ENCODE measurements at regions not wholly inside any gene's neighbourhood (a gene's known extent, or its start where the extent isn't known, plus 50 kb on each side); places are given as distances from the start of the nearest gene placed in this dataset.

DNA sequence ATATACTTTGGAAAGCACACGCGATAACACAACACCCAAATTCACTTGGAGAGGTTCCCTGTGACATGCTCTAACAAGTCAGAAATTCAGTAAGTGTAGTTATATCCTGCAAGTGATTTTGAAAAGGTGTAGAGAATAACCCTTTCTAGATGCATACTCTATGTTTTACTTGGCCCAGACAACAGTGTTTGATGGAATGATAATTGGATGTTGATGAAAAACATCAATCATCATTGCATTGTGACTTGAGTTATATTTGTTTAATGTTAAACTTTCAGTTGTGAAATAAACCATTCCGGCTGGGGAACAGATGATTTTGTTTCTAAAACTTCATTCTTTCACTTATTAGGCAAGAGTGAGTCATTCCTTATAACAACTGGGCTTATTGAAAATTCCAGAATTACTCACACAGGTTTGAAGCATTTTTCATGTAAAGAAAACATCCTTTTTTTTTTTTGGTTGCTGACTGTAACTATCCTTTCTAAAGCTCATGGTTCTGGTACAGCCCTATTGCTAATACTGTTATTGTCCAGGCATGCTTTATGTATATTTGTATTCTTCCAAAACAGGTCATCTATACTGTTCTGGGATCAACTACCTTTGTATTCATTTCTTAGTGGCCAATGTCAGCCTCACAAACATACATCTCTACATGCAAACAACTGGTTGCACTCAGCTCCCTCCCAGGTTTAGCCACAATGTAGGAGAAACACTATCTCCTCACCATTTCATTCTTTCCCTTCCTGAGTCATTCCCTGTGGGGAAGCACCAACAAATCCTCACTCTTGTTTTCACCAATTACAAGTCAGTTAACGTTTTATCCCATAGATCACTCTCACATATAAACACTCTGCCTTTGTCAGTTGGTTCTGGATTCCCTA, 121.2 kb upstream of the LRIG3 start:
- DNase-seq (ENCODE audit: low spot score), result peak; percentile 63

DNA sequence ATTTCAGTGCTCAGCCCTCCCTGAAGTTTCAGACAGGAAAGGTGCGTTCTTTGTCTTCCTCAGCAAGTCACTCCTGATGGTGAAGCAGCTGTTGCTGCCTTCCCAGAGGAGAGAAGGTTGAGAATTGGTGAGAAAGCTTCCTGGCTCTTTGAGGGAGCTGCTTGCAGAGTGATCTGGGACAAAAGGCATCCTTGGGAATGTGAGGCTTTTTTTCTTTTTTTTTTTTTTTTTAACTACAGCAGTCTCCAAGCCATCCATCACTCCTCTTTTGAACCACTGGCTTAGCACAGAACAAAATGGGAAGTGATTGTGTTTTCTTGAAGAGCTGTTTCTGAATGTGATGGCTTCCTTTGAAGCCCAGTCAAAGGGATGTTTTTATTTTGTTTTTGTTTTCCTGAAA, 120.4 kb upstream of the LRIG3 start:
- peak; percentile 80 for DNase-seq (ENCODE audit: low spot score)

DNA sequence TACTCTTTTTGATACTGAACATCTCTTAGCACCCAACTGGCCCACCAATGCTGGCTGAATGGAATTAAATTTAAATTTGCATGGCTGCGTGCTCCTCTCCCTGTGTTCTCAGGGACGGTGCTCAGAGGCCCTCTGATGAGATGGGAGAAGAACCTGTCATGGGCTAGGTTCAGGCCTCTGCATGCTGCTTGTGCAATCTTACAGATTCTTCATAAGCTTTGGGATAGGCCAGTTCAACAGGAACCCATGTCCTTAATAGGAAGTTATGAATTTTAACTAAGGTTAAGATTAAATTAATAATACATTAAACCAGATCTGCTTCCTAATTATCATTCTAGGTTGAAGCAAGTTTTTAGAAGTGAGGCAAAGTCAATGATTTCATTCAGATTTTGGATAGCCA, 119.7 kb upstream of the LRIG3 start:
- no peak for DNase-seq (ENCODE audit: low spot score)

DNA sequence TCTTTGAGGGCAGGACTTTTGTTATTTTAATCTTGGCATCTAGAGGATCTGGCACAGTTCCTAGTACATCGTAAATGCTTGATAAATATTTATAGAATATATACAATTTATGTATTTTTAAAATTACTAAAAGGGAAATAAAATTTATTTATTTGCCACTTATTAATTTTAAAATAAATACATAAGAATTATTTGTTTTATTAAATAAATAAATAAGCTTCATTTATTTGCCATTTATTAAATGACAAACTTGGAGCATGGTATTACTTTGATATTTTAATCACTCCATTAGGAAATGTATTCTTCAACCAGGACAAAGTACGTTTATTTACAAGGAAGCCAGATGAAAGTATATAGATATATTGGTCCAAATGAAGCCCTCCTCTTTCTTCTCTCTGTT, 118.7 kb upstream of the LRIG3 start:
- DNase-seq (ENCODE audit: low spot score), result no peak

DNA sequence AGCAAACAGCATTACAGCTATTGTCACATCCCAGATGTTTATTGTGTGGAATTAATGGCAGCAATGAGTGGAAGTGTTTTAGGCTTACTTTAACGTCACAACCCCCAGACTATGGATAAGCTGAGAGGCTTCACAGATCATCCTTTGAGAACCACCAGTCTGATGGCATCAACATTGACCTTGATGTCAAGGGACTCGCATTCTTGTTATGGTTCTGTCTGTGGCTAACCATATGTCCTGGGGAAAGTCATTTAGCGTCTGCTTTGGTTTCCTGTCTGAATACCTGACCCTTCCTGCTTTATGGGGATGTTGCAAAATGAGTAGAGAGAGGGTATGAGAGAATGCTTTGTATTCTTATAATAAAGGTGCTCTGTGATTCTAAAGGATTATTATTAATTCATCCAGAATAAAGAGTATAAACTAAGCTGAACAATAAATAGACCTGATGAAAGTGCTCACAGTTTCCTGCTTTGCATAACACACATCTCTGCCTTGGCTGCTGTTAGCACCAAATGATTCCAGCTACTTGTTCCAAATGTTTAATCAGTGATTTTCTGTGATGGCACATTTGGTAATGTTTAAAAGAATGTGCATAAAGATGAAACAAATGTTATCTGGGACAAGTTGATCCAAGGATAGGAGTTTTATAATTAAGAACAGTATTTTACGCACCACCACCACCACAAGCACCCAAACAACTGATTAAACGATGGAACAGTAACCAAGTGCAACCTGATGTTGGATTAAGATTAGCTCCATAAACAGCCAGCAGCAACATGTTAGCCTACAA, 116.9 kb upstream of the LRIG3 start:
- DNase-seq (ENCODE audit: low spot score), result no peak

DNA sequence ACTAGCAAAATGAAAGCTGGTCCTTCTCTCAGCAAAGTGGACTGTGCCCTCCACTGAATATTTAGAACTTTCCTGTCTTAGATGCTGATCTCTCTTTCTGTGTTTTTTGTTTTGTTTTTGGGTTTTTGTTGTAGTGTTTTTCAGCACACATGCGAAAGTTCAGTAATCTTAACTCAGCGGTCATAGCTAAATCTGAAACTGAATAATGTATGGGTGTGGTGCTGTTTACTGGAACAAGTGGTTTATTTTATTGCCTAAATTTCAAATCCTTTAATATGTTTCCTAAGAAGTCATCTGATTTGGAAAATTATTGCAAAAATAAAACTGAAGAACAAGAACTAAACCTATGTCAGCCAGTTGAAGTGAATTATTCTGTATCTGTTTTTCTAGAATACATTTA, 116.0 kb upstream of the LRIG3 start:
- no peak for DNase-seq (ENCODE audit: low spot score)

DNA sequence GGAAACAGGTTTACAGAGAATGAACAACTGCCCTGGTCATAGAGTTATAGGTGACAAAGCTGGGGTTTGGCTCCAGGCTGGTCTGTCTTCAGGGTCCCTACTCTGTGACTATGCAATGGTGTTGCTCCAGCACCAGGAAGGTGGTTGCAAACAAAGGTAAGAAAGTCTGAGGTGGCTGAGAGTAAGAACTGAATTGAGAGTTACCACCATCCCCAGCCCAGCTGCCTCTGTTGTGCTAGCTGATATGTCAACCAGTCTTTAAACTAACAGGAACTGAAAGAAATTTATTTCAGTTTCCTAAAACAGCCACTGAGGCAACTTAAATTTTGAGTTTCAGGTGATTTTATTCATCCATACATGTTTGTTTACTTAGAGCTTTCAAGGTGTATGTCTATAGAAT, 111.0 kb upstream of the LRIG3 start:
- DNase-seq (ENCODE audit: low spot score), result no peak

DNA sequence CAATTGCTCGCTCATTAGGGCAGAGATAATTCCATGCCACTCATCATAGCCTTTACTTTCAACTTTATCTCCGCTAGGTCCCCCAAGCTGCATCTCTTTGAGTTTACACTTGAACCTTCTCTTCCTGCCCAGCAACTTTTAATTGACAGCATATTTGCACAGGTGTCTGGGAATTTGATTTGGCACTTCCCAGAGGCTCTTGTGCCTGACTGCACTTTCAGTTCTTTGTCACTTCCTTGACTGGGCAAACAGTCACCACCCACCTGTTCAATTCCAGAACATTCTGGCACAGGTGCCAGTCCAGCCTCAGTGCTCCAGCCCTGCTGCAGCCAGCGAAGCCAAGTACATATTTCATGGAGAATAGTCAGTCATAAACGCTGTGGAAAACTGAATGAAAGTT, 110.1 kb upstream of the LRIG3 start:
- no peak for DNase-seq (ENCODE audit: low spot score)

DNA sequence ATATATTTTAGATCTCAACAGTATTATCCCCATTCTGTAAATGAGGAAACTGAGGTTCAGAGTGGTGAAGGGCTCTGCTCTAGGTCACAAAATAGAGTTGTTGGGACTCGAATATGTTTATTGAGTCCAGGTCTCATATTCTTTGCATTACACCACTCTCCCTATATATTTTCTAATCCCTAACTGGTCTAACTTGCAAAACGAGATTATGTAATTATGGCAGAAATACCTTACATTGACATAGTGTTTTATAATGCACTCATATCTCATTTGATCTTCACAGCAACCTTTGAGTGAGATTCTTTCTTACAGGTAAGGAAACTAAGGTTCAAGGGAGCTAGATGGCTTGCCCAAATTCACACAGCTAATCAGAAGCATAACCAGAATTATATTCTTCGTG, 106.9 kb upstream of the LRIG3 start:
- no peak for DNase-seq (ENCODE audit: low spot score)

DNA sequence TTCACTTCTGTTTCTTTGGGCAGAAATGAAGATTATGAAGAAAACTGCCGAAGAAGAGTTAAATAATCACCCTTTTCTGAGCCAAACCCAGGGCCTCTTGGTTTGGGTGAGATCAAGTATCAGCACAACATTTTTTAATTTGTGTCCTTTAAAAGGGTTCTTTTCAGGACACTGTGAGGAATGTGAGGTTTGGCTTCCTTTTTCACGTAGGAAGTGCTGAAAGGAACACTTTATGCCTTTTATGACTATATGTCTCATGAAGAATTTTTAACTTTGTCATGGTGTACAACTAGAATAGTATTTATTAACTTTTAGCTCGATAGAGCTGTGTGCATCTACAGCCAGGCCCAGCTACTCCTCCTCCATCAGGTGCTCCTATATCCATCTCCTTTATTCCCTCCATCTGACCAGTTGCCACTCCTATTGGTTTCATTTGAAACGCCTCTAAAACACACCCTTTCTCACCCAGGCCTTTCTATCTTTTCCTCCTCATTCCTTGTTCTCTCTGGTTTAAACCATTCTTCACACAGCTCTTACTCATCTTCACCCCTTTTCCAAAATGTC, 103.6 kb upstream of the LRIG3 start:
- peak; percentile 24 for DNase-seq (ENCODE audit: low spot score)

DNA sequence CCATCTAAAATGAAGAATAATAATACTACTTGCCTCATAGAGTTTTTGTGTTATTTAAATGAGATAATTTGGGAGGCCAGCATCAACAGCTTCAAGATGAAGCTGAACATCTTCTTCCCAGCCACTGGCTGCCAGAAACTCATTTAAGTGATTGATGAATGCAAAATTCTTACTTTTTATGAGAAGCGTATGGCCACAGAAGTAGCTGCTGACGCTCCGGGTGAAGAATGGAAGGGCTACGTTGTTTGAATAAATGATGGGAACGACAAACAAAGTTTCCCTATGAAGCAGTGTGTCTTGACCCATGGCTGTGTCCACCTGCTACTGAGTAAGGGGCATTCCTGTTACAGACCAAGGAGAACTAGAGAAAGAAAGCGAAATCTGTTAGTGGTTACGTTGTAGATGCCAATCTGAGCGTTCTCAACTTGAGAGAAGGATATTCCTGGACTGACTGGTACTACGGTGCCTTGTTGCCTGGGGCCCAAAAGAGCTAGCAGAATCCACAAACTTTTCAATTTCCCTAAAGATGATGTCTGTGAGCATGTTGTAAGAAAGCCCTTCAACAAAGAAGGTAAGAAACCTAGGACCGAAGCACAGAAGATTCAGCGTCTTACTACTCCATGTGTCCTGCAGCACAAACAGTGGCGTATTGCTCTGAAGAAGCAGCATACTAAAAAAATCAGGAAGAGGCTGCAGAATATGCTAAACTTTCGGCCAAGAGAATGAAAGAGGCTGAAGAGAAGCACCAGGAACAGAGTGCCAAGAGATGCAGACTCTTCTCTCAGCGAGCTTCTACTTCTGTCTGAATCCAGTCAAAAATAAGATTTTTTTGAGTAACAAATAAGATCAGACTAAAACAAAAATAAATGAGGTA, 100.0 kb upstream of the LRIG3 start:
- peak; percentile 20 for DNase-seq (ENCODE audit: low spot score)

DNA sequence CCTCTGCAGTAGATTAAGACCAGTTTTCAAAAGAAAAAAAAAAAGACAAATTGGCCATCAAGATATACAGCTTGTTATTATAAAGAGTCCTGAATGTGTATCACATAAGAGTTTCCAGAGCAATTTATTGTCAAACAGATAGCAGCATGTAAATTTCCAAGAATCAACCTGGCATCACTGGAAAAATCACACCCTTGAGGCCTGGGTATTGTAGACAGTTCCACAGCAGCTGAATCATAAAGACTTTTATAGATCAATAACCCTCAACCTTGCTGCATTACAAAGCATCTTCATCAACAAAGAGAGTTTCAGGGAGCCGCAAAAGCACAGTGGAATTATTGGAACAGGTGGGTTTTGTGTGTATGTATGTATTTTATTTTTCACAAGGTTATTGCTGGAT, 94.6 kb upstream of the LRIG3 start:
- DNase-seq (ENCODE audit: low spot score), result no peak

DNA sequence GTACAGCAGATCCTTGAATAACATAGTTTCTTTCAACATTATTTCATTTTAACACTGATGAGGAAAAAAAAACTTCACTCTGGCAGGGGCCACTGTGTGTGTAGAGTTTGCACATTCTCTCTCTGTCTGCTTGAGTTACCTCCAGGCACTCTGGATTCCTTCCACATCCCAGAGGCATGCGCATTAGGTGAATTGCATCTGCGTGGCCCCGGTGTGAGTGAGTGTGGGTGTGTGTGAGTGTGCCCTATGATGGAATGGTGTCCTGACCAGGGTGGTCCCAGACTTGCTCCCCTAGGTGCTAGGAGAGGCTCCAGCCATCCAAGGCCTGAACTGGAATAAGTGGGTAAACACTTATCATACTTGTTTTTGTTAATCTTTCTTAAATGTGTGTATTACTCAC, 90.6 kb upstream of the LRIG3 start:
- no peak for DNase-seq (ENCODE audit: low spot score)

DNA sequence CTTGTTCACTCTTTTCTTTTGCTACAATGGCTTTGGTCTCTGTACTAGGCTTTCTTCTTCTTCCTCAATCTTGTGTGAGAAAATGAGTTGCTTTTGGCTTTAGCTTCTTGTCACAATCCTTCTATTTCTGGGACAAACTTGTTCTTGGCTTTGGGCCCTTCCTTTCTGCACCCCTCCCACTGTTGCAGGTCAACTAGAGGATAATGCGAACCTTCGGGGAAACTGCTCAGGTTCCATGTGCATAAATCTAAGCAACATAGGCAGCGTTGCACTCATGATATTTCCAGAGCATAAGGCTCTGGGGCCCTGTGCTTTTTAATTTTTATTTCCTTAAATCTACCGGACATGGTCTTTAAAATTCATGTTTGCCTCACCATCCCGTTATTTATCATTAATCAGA, 89.8 kb upstream of the LRIG3 start:
- no peak for DNase-seq (ENCODE audit: low spot score)

DNA sequence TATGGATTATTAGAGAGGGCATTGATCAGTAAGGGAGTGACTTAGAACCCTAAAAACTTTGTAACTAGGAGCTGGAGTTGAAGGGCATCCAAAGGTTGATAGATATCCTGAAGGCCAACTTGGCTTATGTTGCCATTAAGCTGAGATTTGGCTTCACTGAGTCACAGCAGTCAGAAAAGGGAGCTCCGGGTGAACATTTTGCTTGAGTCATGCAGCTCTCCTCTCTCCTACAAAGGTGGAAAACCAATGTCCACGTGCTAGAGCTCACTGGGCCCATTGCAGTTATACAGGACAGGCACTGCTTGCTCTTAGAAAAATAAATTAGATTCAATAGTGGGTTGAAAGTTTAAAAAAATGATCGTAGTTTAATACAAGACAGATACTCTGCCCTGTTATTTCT, 87.3 kb upstream of the LRIG3 start:
- DNase-seq (ENCODE audit: low spot score), result no peak

DNA sequence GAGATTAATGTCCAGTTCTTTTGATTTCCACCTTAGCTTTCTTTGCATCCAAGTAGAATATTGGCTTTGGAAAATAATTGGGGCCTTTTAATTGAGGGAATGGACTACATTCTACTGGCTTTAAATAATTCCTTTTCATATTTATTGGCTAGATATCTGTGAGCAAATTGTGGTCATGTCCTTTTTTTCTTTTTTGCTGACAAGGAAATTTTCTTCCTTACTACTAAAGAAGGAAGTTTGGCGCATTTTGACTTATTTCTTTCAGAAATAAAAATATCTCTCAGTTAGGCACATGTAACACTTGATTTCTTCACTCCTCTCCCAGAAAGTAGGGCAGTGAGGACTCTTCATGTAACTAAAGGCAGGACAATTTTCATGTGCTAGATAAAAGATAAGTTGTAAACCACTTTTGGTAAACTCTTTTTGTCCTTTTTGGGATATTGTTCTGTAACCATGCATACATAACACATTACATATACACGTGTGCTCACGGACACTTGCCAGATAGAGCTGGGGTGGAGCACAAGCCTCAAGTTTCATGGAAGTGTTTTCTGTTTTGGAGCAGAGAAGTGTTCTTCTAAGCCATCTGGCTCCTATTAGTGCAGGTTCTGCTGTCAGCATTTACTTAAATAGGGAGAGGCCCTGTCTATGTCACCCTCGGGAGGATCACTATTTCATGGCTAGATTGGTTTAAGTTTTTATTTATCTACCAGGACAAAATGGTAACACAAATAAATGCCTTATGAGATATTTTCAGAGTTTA, 85.1 kb upstream of the LRIG3 start:
- DNase-seq (ENCODE audit: low spot score), result peak; percentile 47

DNA sequence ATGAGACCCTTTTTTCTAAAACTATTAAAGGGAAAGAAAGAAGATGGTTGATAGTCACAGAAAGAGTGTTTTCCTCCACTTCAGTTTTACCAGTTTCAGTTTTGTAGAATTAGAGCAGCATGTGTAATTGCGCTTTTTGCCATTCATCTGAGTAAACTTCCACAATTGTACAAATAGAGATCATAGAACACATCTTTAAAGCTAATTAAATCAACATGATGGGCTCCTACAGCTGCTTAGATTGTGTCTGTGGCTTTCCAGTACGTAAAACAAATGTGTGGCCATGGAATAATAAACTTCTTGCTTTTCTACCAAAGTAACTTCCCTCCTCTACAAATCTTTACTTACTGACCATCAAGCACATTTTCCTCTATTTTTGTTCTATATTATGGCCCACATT, 84.2 kb upstream of the LRIG3 start:
- DNase-seq (ENCODE audit: low spot score), result no peak

DNA sequence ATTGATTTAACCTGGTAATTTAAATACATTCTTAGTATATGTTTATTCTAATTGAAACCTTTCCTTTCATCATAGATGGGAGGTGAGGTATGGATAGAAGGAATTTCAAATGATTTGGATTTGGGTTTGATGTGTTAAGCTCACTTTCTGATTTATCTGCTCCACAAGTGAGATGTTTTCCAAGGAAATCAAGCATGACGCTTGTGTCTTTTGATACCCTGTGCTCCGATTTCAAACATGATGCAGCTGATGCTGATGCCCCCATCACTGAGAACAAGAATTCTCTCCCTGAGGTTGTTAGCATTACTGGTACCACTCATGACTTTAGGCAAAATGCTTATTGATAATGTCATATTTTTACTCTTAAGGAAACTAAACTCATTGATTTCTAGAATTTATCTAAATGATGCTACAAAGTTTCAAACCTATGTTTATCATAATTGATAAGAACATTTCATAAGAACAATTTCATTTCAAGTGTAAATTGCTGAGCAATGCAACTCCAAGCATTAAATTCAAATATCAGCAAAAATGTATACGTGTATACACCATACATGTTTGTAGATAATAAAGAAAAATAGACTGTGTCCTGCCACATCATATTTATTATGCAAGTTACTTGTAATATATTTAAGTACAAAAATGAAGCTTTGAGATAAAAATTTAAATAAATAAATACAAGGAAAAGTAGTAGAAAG, 75.5 kb upstream of the LRIG3 start:
- no peak for DNase-seq (ENCODE audit: low spot score)

DNA sequence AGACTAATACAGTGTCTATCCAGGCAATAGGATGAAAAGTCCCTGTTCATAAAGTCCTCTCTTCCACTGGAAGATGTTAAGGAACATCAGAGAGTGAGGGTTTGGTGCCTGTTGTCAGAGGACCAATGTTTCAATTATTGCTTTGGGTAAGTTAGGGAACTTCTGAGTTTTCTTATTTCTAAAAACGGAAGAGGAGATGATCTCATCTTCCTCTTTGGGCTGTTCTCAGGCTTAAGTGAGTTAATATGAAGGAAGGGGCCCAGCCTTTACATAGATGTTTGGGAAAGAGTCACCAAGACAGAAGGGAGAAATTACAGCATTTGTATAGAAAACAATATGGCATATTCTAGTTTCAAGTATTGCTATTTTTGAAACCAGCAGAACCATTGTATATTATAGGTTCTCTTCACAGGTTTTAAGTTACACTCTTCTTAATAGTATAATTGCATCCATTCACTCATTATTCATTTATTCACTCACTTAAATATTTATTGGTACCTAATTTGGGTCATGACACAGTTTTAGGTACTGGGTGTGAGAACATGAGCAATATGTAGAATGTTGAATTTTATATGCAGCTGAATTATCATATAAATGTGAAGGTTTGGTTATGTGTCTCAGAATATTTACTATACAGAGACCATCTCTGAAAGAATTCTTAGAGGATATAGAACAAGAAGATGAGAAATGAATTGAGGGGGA, 68.5 kb upstream of the LRIG3 start:
- no peak for DNase-seq (ENCODE audit: low spot score)

DNA sequence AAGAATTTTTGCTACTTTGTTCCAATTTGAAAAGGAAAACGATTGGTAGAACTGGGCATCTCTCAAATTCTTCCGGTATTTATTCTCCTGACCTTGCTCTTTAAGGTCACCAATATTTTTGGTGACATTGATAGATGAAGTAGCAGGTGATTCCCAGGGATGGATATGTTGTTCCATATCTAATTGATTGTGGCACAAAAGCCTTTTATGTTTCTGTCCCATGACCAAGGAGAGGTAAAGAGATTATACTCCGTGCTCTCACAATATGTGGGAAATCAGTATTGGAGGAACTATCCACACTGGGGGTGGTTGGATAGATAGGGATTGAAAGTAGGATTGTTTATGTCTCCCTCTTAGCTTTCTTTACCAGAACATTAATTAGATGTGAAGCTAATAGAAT, 61.7 kb upstream of the LRIG3 start:
- no peak for DNase-seq (ENCODE audit: low spot score)
